ENCODE measurements at regions not wholly inside any gene's neighbourhood (a gene's known extent, or its start where the extent isn't known, plus 50 kb on each side); places are given as distances from the start of the nearest gene placed in this dataset.

DNA sequence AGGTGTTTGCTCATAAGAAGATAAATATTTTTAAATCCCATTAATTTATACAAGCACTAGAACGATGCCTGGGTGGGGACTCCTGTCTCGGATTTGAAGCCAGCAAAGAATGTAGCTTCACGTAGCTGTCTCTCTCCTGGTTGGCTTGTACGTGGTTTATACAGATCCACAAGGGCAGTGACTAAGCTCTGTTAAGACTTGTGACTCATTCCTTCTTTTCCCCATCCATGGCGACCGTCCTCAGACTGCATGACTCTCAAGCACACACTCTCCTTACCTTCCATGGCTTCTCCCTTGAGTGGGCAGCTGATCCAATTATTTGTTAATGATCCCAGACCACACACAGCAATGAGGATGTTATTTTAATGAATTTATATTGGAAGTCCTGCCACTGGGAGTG, 679.7 kb upstream of the SOX9 start:
- BruUV-seq (replicated peaks) = no TSS peak
- ChIA-PET CTCF (no interaction called here), POLR2A (no interaction called here)
- no peak overlapping the region for H3K4me3 ChIP-seq (ENCODE audit: low read depth in 2 of 2, low read length in 2 of 2)
- H3K27ac ChIP-seq (ENCODE audit: low read length) = no peak overlapping the region
- H3K36me3 ChIP-seq (ENCODE audit: control insufficient read depth, insufficient read depth, low read length) = no peaks in the 10 kb centered on the region
- peaks cover 2% of the 10 kb centered on the region; the same call in 1 of the 2 replicates for H3K9me3 ChIP-seq (ENCODE audit: control insufficient read depth, insufficient read depth, low read depth, low read length)
- peaks cover 7% of the 10 kb centered on the region for H3K4me1 ChIP-seq (ENCODE audit: control insufficient read depth, insufficient read depth, low read length)
- TF ChIP-seq TCF7L2 (IDR thresholded peaks at IDR 0.05; ENCODE audit: low read depth, low read length) (no peak), POLR2AphosphoS5 (IDR thresholded peaks at IDR 0.05; ENCODE audit: low read depth, low read length) (no peak), SIN3A (IDR thresholded peaks at IDR 0.05; ENCODE audit: borderline replicate concordance, insufficient read depth, low read depth, low read length) (no peak)
- TF ChIP-seq, protein P1, sequence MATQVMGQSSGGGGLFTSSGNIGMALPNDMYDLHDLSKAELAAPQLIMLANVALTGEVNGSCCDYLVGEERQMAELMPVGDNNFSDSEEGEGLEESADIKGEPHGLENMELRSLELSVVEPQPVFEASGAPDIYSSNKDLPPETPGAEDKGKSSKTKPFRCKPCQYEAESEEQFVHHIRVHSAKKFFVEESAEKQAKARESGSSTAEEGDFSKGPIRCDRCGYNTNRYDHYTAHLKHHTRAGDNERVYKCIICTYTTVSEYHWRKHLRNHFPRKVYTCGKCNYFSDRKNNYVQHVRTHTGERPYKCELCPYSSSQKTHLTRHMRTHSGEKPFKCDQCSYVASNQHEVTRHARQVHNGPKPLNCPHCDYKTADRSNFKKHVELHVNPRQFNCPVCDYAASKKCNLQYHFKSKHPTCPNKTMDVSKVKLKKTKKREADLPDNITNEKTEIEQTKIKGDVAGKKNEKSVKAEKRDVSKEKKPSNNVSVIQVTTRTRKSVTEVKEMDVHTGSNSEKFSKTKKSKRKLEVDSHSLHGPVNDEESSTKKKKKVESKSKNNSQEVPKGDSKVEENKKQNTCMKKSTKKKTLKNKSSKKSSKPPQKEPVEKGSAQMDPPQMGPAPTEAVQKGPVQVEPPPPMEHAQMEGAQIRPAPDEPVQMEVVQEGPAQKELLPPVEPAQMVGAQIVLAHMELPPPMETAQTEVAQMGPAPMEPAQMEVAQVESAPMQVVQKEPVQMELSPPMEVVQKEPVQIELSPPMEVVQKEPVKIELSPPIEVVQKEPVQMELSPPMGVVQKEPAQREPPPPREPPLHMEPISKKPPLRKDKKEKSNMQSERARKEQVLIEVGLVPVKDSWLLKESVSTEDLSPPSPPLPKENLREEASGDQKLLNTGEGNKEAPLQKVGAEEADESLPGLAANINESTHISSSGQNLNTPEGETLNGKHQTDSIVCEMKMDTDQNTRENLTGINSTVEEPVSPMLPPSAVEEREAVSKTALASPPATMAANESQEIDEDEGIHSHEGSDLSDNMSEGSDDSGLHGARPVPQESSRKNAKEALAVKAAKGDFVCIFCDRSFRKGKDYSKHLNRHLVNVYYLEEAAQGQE (IDR thresholded peaks at IDR 0.05; ENCODE audit: insufficient read depth in 1 of 2, low read depth in 2 of 2, low read length in 1 of 2) = no peak
- TF ChIP-seq, protein P2, sequence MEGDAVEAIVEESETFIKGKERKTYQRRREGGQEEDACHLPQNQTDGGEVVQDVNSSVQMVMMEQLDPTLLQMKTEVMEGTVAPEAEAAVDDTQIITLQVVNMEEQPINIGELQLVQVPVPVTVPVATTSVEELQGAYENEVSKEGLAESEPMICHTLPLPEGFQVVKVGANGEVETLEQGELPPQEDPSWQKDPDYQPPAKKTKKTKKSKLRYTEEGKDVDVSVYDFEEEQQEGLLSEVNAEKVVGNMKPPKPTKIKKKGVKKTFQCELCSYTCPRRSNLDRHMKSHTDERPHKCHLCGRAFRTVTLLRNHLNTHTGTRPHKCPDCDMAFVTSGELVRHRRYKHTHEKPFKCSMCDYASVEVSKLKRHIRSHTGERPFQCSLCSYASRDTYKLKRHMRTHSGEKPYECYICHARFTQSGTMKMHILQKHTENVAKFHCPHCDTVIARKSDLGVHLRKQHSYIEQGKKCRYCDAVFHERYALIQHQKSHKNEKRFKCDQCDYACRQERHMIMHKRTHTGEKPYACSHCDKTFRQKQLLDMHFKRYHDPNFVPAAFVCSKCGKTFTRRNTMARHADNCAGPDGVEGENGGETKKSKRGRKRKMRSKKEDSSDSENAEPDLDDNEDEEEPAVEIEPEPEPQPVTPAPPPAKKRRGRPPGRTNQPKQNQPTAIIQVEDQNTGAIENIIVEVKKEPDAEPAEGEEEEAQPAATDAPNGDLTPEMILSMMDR (IDR thresholded peaks at IDR 0.05) = no peak
- no peak for DNase-seq (ENCODE audit: low read depth, low spot score)
- no peaks in the 10 kb centered on the region for H3K27me3 ChIP-seq (ENCODE audit: control insufficient read depth, insufficient read depth, low read length)
- ATAC-seq = no peak
- in situ Hi-C loops (cut with HindIII; ENCODE audit: low pct_unique_long_range_greater_than_20kb, low sequenced_read_pairs) (no loop called here), intact Hi-C loops (cut with micrococcal nuclease; ENCODE audit: unreplicated experiment) (no loop called here)

DNA sequence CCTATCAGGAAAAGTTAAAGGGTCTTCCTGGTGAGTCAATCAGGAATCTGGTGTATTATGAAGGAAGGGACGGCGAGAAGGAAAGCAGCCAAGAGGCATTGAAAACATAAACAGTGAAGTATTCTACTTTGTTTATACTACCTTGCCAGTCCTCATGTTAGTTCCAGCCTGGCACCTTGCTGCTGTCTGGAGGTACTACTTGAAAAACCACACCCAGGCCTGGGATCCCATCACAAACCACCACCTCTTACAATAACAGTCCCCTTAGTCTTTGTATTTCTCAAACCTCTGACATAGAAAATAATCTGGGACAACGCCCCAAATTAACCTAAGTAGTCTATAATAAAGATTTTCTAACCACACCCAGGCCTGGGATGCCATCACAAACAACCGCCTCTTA, 676.7 kb upstream of the SOX9 start:
- POLR2A ChIA-PET = no interaction called here
- Histone ChIP-seq H3K4me3 (ENCODE audit: low read depth in 2 of 2, low read length in 2 of 2) (no peak overlapping the region), H3K27me3 (ENCODE audit: control insufficient read depth, insufficient read depth, low read length) (no peaks in the 10 kb centered on the region), H3K27ac (ENCODE audit: low read length) (no peak overlapping the region), H3K4me1 (ENCODE audit: control insufficient read depth, insufficient read depth, low read length) (no peaks in the 10 kb centered on the region), H3K36me3 (ENCODE audit: control insufficient read depth, insufficient read depth, low read length) (no peaks in the 10 kb centered on the region), H3K9me3 (ENCODE audit: control insufficient read depth, insufficient read depth, low read depth, low read length) (peaks cover 2% of the 10 kb centered on the region; the same call in 1 of the 2 replicates)
- DNase-seq (ENCODE audit: low read depth, low spot score) = no peak
- intact Hi-C loops (cut with micrococcal nuclease; ENCODE audit: unreplicated experiment) (no loop called here), in situ Hi-C loops (cut with HindIII; ENCODE audit: low pct_unique_long_range_greater_than_20kb, low sequenced_read_pairs) (no loop called here)
- TF ChIP-seq, protein P1 (IDR thresholded peaks at IDR 0.05; ENCODE audit: insufficient read depth in 1 of 2, low read depth in 2 of 2, low read length in 1 of 2) = no peak
- no peak for TF ChIP-seq SIN3A (IDR thresholded peaks at IDR 0.05; ENCODE audit: borderline replicate concordance, insufficient read depth, low read depth, low read length)
- no peak for TF ChIP-seq POLR2AphosphoS5 (IDR thresholded peaks at IDR 0.05; ENCODE audit: low read depth, low read length)
- TF ChIP-seq TCF7L2 (IDR thresholded peaks at IDR 0.05; ENCODE audit: low read depth, low read length) = no peak
- TF ChIP-seq, protein P2 (IDR thresholded peaks at IDR 0.05) = no peak
- CTCF ChIA-PET = no interaction called here
- no peak for ATAC-seq
- no TSS peak for BruUV-seq (replicated peaks)

Measured in Panc1 (cell line).